Upper lobe of left lung (tissue), 4 donors: ENCODE measurements at regions not wholly inside any gene's neighbourhood (a gene's known extent, or its start where the extent isn't known, plus 50 kb on each side); places are given as distances from the start of the nearest gene placed in this dataset.

ENCODE experiments used
- POLR2AphosphoS5 ChIP-seq, 2 donors: sonication (generic); formaldehyde crosslinking; IDR thresholded peaks; one replicate each; pipeline ENCODE4 v1.5.1; 2017; ENCODE audit warnings: antibody characterized with exemption in 2 of 2
- TF ChIP-seq, protein P1 (sequence below), 6 experiments: fragments of 450-650 bp in 4 of 6; fragments of 200-600 bp in 2 of 6; sonication (generic) in 2 of 6; IDR thresholded peaks; one replicate each; pipeline ENCODE4 v1.5.1; 2016 to 2019; ENCODE audit warnings: antibody characterized with exemption in 6 of 6

DNA sequence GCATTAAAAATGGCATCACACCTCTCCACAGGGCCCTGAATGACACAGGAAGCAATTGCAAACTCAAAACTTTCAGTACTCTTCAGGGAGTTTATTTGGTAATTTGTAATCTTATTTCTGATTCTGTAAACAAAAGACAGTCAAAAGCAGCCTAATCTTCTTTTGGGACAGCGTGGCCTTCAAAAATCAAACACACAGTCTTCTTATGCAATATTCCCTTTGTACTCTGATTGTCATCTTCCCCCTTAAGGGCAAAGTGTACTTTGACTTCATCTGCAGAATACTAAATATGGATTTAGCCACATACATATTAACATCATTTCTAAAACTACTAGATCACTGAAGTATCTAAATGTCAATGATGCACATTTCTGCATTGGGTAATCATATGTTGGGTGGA, 322.0 kb downstream of the MZT1 start:
- no peak for TF ChIP-seq POLR2AphosphoS5 (IDR thresholded peaks at IDR 0.05)
- TF ChIP-seq, protein P1, sequence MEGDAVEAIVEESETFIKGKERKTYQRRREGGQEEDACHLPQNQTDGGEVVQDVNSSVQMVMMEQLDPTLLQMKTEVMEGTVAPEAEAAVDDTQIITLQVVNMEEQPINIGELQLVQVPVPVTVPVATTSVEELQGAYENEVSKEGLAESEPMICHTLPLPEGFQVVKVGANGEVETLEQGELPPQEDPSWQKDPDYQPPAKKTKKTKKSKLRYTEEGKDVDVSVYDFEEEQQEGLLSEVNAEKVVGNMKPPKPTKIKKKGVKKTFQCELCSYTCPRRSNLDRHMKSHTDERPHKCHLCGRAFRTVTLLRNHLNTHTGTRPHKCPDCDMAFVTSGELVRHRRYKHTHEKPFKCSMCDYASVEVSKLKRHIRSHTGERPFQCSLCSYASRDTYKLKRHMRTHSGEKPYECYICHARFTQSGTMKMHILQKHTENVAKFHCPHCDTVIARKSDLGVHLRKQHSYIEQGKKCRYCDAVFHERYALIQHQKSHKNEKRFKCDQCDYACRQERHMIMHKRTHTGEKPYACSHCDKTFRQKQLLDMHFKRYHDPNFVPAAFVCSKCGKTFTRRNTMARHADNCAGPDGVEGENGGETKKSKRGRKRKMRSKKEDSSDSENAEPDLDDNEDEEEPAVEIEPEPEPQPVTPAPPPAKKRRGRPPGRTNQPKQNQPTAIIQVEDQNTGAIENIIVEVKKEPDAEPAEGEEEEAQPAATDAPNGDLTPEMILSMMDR (IDR thresholded peaks at IDR 0.05), result no peak
